ENCODE measurements at regions not wholly inside any gene's neighbourhood (a gene's known extent, or its start where the extent isn't known, plus 50 kb on each side); places are given as distances from the start of the nearest gene placed in this dataset.

- no peak overlapping the region for H3K27ac Mint-ChIP-seq (ENCODE audit: unreplicated experiment)
- Histone ChIP-seq H3K36me3 (ENCODE audit: control insufficient read depth, insufficient read depth, low read length) (no peaks in the 10 kb centered on the region), H3K27me3 (replicated peaks; ENCODE audit: control insufficient read depth, insufficient read depth, low read length) (no peaks in the 10 kb centered on the region), H3K4me3 (ENCODE audit: low read depth, low read length) (no peak overlapping the region), H3K4me1 (no peaks in the 10 kb centered on the region), H3K9me3 (no peaks in the 10 kb centered on the region; the same call in 1 of the 2 replicates)
- TF ChIP-seq, protein P1, sequence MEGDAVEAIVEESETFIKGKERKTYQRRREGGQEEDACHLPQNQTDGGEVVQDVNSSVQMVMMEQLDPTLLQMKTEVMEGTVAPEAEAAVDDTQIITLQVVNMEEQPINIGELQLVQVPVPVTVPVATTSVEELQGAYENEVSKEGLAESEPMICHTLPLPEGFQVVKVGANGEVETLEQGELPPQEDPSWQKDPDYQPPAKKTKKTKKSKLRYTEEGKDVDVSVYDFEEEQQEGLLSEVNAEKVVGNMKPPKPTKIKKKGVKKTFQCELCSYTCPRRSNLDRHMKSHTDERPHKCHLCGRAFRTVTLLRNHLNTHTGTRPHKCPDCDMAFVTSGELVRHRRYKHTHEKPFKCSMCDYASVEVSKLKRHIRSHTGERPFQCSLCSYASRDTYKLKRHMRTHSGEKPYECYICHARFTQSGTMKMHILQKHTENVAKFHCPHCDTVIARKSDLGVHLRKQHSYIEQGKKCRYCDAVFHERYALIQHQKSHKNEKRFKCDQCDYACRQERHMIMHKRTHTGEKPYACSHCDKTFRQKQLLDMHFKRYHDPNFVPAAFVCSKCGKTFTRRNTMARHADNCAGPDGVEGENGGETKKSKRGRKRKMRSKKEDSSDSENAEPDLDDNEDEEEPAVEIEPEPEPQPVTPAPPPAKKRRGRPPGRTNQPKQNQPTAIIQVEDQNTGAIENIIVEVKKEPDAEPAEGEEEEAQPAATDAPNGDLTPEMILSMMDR (IDR thresholded peaks at IDR 0.05; ENCODE audit: insufficient read depth in 1 of 2, low read depth in 1 of 2, low read length in 1 of 2, severe bottlenecking in 1 of 2, unreplicated experiment in 1 of 2), result no peak
- no TSS peak for BruUV-seq (replicated peaks)
- no peaks in the 10 kb centered on the region for H3K9me3 Mint-ChIP-seq (ENCODE audit: unreplicated experiment)
- CTCF ChIA-PET, result no interaction called here
- H3K4me1 Mint-ChIP-seq (ENCODE audit: low read depth, unreplicated experiment), result no peaks in the 10 kb centered on the region
- no peak for DNase-seq
- intact Hi-C loops (cut with micrococcal nuclease; ENCODE audit: unreplicated experiment), result no loop called here
- no peaks in the 10 kb centered on the region for H3K36me3 Mint-ChIP-seq (ENCODE audit: insufficient read depth, unreplicated experiment)
- POLR2A ChIA-PET, result no interaction called here
- H3K27me3 Mint-ChIP-seq (ENCODE audit: insufficient read depth, unreplicated experiment), result no peaks in the 10 kb centered on the region
- H3K4me3 Mint-ChIP-seq (ENCODE audit: unreplicated experiment), result no peak overlapping the region
Measured at GRCh38 chr2:187936228-187936627, 355.4 kb upstream of the GULP1 start.

GRCh38 chr2:187939180-187939579 is 352.5 kb upstream of the GULP1 start:
- no peak overlapping the region for H3K27ac Mint-ChIP-seq (ENCODE audit: unreplicated experiment)
- Histone ChIP-seq H3K4me3 (ENCODE audit: low read depth, low read length) (no peak overlapping the region), H3K4me1 (no peaks in the 10 kb centered on the region), H3K36me3 (ENCODE audit: control insufficient read depth, insufficient read depth, low read length) (no peaks in the 10 kb centered on the region), H3K27me3 (replicated peaks; ENCODE audit: control insufficient read depth, insufficient read depth, low read length) (no peaks in the 10 kb centered on the region), H3K9me3 (no peaks in the 10 kb centered on the region)
- H3K4me1 Mint-ChIP-seq (ENCODE audit: low read depth, unreplicated experiment), result no peaks in the 10 kb centered on the region
- no peak overlapping the region for H3K4me3 Mint-ChIP-seq (ENCODE audit: unreplicated experiment)
- H3K9me3 Mint-ChIP-seq (ENCODE audit: unreplicated experiment), result no peaks in the 10 kb centered on the region
- DNase-seq, result no peak
- H3K27me3 Mint-ChIP-seq (ENCODE audit: insufficient read depth, unreplicated experiment), result no peaks in the 10 kb centered on the region
- intact Hi-C loops (cut with micrococcal nuclease; ENCODE audit: unreplicated experiment), result no loop called here
- TF ChIP-seq, protein P1 (IDR thresholded peaks at IDR 0.05; ENCODE audit: insufficient read depth in 1 of 2, low read depth in 1 of 2, low read length in 1 of 2, severe bottlenecking in 1 of 2, unreplicated experiment in 1 of 2), result no peak
- H3K36me3 Mint-ChIP-seq (ENCODE audit: insufficient read depth, unreplicated experiment), result no peaks in the 10 kb centered on the region
- ChIA-PET POLR2A (no interaction called here), CTCF (no interaction called here)
- no TSS peak for BruUV-seq (replicated peaks)

DNA sequence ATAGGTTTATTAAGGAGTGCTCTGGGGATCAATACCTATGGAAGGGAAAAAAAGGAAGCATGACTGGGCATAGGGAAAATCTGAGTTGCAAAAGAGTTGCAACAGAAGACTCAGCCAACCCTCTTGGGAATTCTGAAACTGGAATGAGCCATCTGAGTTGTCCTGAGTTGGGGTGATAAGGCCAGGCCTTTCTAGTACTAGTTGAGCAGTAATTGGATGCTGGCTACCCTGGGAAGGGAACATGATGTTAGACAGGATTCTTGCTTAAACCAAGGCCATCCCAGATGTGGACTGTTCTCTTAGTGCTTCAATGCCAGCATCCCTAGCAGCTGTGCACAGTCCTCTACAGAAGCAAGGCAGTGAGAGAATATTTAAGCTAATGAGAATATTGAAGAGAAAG is 348.8 kb upstream of the GULP1 start:
- Mint-ChIP-seq H3K36me3 (ENCODE audit: insufficient read depth, unreplicated experiment) (no peaks in the 10 kb centered on the region), H3K27me3 (ENCODE audit: insufficient read depth, unreplicated experiment) (no peaks in the 10 kb centered on the region), H3K4me3 (ENCODE audit: unreplicated experiment) (no peak overlapping the region), H3K27ac (ENCODE audit: unreplicated experiment) (no peak overlapping the region), H3K9me3 (ENCODE audit: unreplicated experiment) (no peaks in the 10 kb centered on the region), H3K4me1 (ENCODE audit: low read depth, unreplicated experiment) (no peaks in the 10 kb centered on the region)
- no peak overlapping the region for H3K4me3 ChIP-seq (ENCODE audit: low read depth, low read length)
- no peaks in the 10 kb centered on the region for H3K4me1 ChIP-seq
- intact Hi-C loops (cut with micrococcal nuclease; ENCODE audit: unreplicated experiment), result no loop called here
- BruUV-seq (replicated peaks), result no TSS peak
- no peaks in the 10 kb centered on the region for H3K36me3 ChIP-seq (ENCODE audit: control insufficient read depth, insufficient read depth, low read length)
- TF ChIP-seq, protein P1 (IDR thresholded peaks at IDR 0.05; ENCODE audit: insufficient read depth in 1 of 2, low read depth in 1 of 2, low read length in 1 of 2, severe bottlenecking in 1 of 2, unreplicated experiment in 1 of 2), result no peak
- DNase-seq, result no peak
- H3K27me3 ChIP-seq (replicated peaks; ENCODE audit: control insufficient read depth, insufficient read depth, low read length), result no peaks in the 10 kb centered on the region
- POLR2A ChIA-PET, result no interaction called here
- H3K9me3 ChIP-seq, result no peaks in the 10 kb centered on the region
- CTCF ChIA-PET, result no interaction called here
